GM18508 (cell line): ENCODE measurements at regions not wholly inside any gene's neighbourhood (a gene's known extent, or its start where the extent isn't known, plus 50 kb on each side); places are given as distances from the start of the nearest gene placed in this dataset.
"Not testable (repeated sequence)": the region's sequence is repeated elsewhere in the genome, so short reads cannot be mapped to it uniquely, and the experiment has no call there.

Experiments used
- ATAC-seq: cut with Tn5 transposase; IDR thresholded peaks from one replicate; pipeline ENCODE4 v1.9.1; 2021; ENCODE audit warnings: moderate number of reproducible peaks; ENCODE audit not compliant: insufficient read depth, unreplicated experiment

- no peak for ATAC-seq
These were observed 118.1 kb downstream of the CCDC34 start for GRCh38 chr11:27244900-27245299.

GRCh38 chr11:27242591-27242990 is 120.4 kb downstream of the CCDC34 start:
- no peak for ATAC-seq

- no peak for ATAC-seq
These were observed 121.5 kb downstream of the CCDC34 start for GRCh38 chr11:27241311-27242122.

- ATAC-seq = no peak
These were observed 123.6 kb downstream of the CCDC34 start for GRCh38 chr11:27239305-27239942.

GRCh38 chr11:27238811-27239210 is 124.2 kb downstream of the CCDC34 start:
- no peak for ATAC-seq

- no peak for ATAC-seq
These were observed 125.4 kb downstream of the CCDC34 start for GRCh38 chr11:27237643-27238042.

- no peak for ATAC-seq
These were observed 128.1 kb downstream of the CCDC34 start for GRCh38 chr11:27234961-27235360.

GRCh38 chr11:27234043-27234668 is 128.9 kb downstream of the CCDC34 start:
- ATAC-seq = peak; percentile 88

- no peak for ATAC-seq
These were observed 129.4 kb downstream of the CCDC34 start for GRCh38 chr11:27233654-27234042.

GRCh38 chr11:27231530-27231929 is 131.5 kb downstream of the CCDC34 start:
- no peak for ATAC-seq

GRCh38 chr11:27230192-27230572 is 132.8 kb downstream of the CCDC34 start:
- no peak for ATAC-seq

- ATAC-seq = no peak
These were observed 133.4 kb downstream of the CCDC34 start for GRCh38 chr11:27229511-27230191.

- ATAC-seq = no peak
These were observed 134.1 kb downstream of the CCDC34 start for GRCh38 chr11:27228906-27229290.

GRCh38 chr11:27228232-27228905 is 134.6 kb downstream of the CCDC34 start:
- ATAC-seq = no peak

- no peak for ATAC-seq
These were observed 135.3 kb downstream of the CCDC34 start for GRCh38 chr11:27227736-27228135.

GRCh38 chr11:27219487-27220039 is 143.5 kb downstream of the CCDC34 start:
- not testable (repeated sequence) for ATAC-seq

- no peak for ATAC-seq
These were observed 144.5 kb downstream of the CCDC34 start for GRCh38 chr11:27218421-27219038.

GRCh38 chr11:27217948-27218420 is 145.0 kb downstream of the CCDC34 start:
- no peak for ATAC-seq

- no peak for ATAC-seq
These were observed 145.5 kb downstream of the CCDC34 start for GRCh38 chr11:27217496-27217895.
